ENCODE measurements at regions not wholly inside any gene's neighbourhood (a gene's known extent, or its start where the extent isn't known, plus 50 kb on each side); places are given as distances from the start of the nearest gene placed in this dataset.

- TF ChIP-seq POLR2A (IDR thresholded peaks at IDR 0.05), result no peak
- TF ChIP-seq, protein P1, sequence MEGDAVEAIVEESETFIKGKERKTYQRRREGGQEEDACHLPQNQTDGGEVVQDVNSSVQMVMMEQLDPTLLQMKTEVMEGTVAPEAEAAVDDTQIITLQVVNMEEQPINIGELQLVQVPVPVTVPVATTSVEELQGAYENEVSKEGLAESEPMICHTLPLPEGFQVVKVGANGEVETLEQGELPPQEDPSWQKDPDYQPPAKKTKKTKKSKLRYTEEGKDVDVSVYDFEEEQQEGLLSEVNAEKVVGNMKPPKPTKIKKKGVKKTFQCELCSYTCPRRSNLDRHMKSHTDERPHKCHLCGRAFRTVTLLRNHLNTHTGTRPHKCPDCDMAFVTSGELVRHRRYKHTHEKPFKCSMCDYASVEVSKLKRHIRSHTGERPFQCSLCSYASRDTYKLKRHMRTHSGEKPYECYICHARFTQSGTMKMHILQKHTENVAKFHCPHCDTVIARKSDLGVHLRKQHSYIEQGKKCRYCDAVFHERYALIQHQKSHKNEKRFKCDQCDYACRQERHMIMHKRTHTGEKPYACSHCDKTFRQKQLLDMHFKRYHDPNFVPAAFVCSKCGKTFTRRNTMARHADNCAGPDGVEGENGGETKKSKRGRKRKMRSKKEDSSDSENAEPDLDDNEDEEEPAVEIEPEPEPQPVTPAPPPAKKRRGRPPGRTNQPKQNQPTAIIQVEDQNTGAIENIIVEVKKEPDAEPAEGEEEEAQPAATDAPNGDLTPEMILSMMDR (IDR thresholded peaks at IDR 0.05), result no peak
These were observed 288.8 kb downstream of the HS3ST1 start for GRCh38 chr4:11139871-11140270.
